ENCODE measurements at regions not wholly inside any gene's neighbourhood (a gene's known extent, or its start where the extent isn't known, plus 50 kb on each side); places are given as distances from the start of the nearest gene placed in this dataset.

- H3K4me3 Mint-ChIP-seq: no peak overlapping the region
- no peaks in the 10 kb centered on the region for H3K36me3 Mint-ChIP-seq (ENCODE audit: insufficient read depth)
- no peak for DNase-seq
- H3K4me1 Mint-ChIP-seq (ENCODE audit: low read depth in 2 of 2): no peaks in the 10 kb centered on the region
- H3K27ac Mint-ChIP-seq: no peak overlapping the region
- ATAC-seq (replicated peaks): no peak
- peaks cover 5 to 8% of the 10 kb centered on the region in 2 donors for H3K9me3 Mint-ChIP-seq
- H3K27me3 Mint-ChIP-seq: no peaks in the 10 kb centered on the region
These were observed 449.7 kb downstream of the TXNL1 start for GRCh38 chr18:56188529-56189275.

GRCh38 chr18:56186319-56186718 lies 452.1 kb downstream of the TXNL1 start:
- Mint-ChIP-seq H3K27me3 (no peaks in the 10 kb centered on the region), H3K4me3 (no peak overlapping the region), H3K36me3 (ENCODE audit: insufficient read depth) (no peaks in the 10 kb centered on the region), H3K4me1 (ENCODE audit: low read depth in 2 of 2) (no peaks in the 10 kb centered on the region), H3K27ac (no peak overlapping the region), H3K9me3 (peaks cover 2 to 5% of the 10 kb centered on the region in 2 donors)
- DNase-seq (no peak), ATAC-seq (replicated peaks) (no peak)

GRCh38 chr18:56185126-56185525 lies 453.3 kb downstream of the TXNL1 start:
- Mint-ChIP-seq H3K4me3 (no peak overlapping the region), H3K9me3 (peaks cover 0 to 5% of the 10 kb centered on the region in 2 donors)
- ATAC-seq (replicated peaks): no peak

GRCh38 chr18:56176751-56177150 lies 461.6 kb downstream of the TXNL1 start:
- ATAC-seq (replicated peaks) (no peak), DNase-seq (no peak)
- H3K4me3 Mint-ChIP-seq: no peak overlapping the region
- H3K4me1 Mint-ChIP-seq (ENCODE audit: low read depth in 2 of 2): no peaks in the 10 kb centered on the region
- no peak overlapping the region for H3K27ac Mint-ChIP-seq
- no peaks in the 10 kb centered on the region for H3K36me3 Mint-ChIP-seq (ENCODE audit: insufficient read depth)
- no peaks in the 10 kb centered on the region for H3K27me3 Mint-ChIP-seq
- H3K9me3 Mint-ChIP-seq: peaks cover 4 to 6% of the 10 kb centered on the region in 2 donors

More at GRCh38 chr18:56185126-56185525, 453.3 kb downstream of the TXNL1 start:
- Mint-ChIP-seq H3K4me1 (ENCODE audit: low read depth in 2 of 2) (no peaks in the 10 kb centered on the region), H3K27me3 (no peaks in the 10 kb centered on the region), H3K36me3 (ENCODE audit: insufficient read depth) (no peaks in the 10 kb centered on the region), H3K27ac (no peak overlapping the region)
- no peak for DNase-seq

GRCh38 chr18:56175330-56176001 lies 462.9 kb downstream of the TXNL1 start:
- H3K27ac Mint-ChIP-seq: no peak overlapping the region
- no peak overlapping the region for H3K4me3 Mint-ChIP-seq
- ATAC-seq (replicated peaks) (no peak), DNase-seq (no peak)
- H3K27me3 Mint-ChIP-seq: no peaks in the 10 kb centered on the region
- no peaks in the 10 kb centered on the region for H3K4me1 Mint-ChIP-seq (ENCODE audit: low read depth in 2 of 2)
- H3K9me3 Mint-ChIP-seq: peaks cover 4 to 6% of the 10 kb centered on the region in 2 donors
- no peaks in the 10 kb centered on the region for H3K36me3 Mint-ChIP-seq (ENCODE audit: insufficient read depth)

GRCh38 chr18:56173542-56174220 lies 464.7 kb downstream of the TXNL1 start:
- Mint-ChIP-seq H3K4me3 (no peak overlapping the region), H3K27me3 (no peaks in the 10 kb centered on the region), H3K27ac (no peak overlapping the region), H3K36me3 (ENCODE audit: insufficient read depth) (no peaks in the 10 kb centered on the region), H3K9me3 (peaks cover 4 to 6% of the 10 kb centered on the region in 2 donors), H3K4me1 (ENCODE audit: low read depth in 2 of 2) (no peaks in the 10 kb centered on the region)
- no peak for ATAC-seq (replicated peaks)
- DNase-seq: no peak

GRCh38 chr18:56172527-56172926 lies 465.9 kb downstream of the TXNL1 start:
- H3K9me3 Mint-ChIP-seq: peaks cover 4 to 6% of the 10 kb centered on the region in 2 donors
- no peaks in the 10 kb centered on the region for H3K36me3 Mint-ChIP-seq (ENCODE audit: insufficient read depth)
- H3K27me3 Mint-ChIP-seq: no peaks in the 10 kb centered on the region
- no peak for ATAC-seq (replicated peaks)
- no peak overlapping the region for H3K4me3 Mint-ChIP-seq
- no peak overlapping the region for H3K27ac Mint-ChIP-seq
- no peaks in the 10 kb centered on the region for H3K4me1 Mint-ChIP-seq (ENCODE audit: low read depth in 2 of 2)
- no peak for DNase-seq

GRCh38 chr18:56171848-56172247 lies 466.5 kb downstream of the TXNL1 start:
- no peaks in the 10 kb centered on the region for H3K36me3 Mint-ChIP-seq (ENCODE audit: insufficient read depth)
- no peaks in the 10 kb centered on the region for H3K4me1 Mint-ChIP-seq (ENCODE audit: low read depth in 2 of 2)
- ATAC-seq (replicated peaks) (no peak), DNase-seq (no peak)
- no peak overlapping the region for H3K4me3 Mint-ChIP-seq
- no peak overlapping the region for H3K27ac Mint-ChIP-seq
- peaks cover 2 to 6% of the 10 kb centered on the region in 2 donors for H3K9me3 Mint-ChIP-seq
- no peaks in the 10 kb centered on the region for H3K27me3 Mint-ChIP-seq

GRCh38 chr18:56168049-56168781 lies 470.2 kb downstream of the TXNL1 start:
- Mint-ChIP-seq H3K4me1 (ENCODE audit: low read depth in 2 of 2) (no peaks in the 10 kb centered on the region), H3K27ac (no peak overlapping the region), H3K27me3 (no peaks in the 10 kb centered on the region), H3K9me3 (no peaks in the 10 kb centered on the region), H3K36me3 (ENCODE audit: insufficient read depth) (no peaks in the 10 kb centered on the region), H3K4me3 (no peak overlapping the region)
- ATAC-seq (replicated peaks) (no peak), DNase-seq (no peak)

- Mint-ChIP-seq H3K4me3 (no peak overlapping the region), H3K27ac (no peak overlapping the region), H3K36me3 (ENCODE audit: insufficient read depth) (no peaks in the 10 kb centered on the region), H3K27me3 (no peaks in the 10 kb centered on the region), H3K4me1 (ENCODE audit: low read depth in 2 of 2) (no peaks in the 10 kb centered on the region), H3K9me3 (no peaks in the 10 kb centered on the region)
- ATAC-seq (replicated peaks): no peak
- no peak for DNase-seq
These were observed 471.0 kb downstream of the TXNL1 start for GRCh38 chr18:56167366-56167765.

- Mint-ChIP-seq H3K36me3 (ENCODE audit: insufficient read depth) (no peaks in the 10 kb centered on the region), H3K4me3 (no peak overlapping the region), H3K27ac (no peak overlapping the region), H3K27me3 (no peaks in the 10 kb centered on the region), H3K4me1 (ENCODE audit: low read depth in 2 of 2) (no peaks in the 10 kb centered on the region), H3K9me3 (no peaks in the 10 kb centered on the region)
- ATAC-seq (replicated peaks) (no peak), DNase-seq (no peak)
These were observed 471.5 kb downstream of the TXNL1 start for GRCh38 chr18:56166914-56167313.

GRCh38 chr18:56165601-56166355 lies 472.6 kb downstream of the TXNL1 start:
- no peaks in the 10 kb centered on the region for H3K9me3 Mint-ChIP-seq
- H3K36me3 Mint-ChIP-seq (ENCODE audit: insufficient read depth): no peaks in the 10 kb centered on the region
- DNase-seq (no peak), ATAC-seq (replicated peaks) (no peak)
- no peak overlapping the region for H3K27ac Mint-ChIP-seq
- no peaks in the 10 kb centered on the region for H3K27me3 Mint-ChIP-seq
- no peaks in the 10 kb centered on the region for H3K4me1 Mint-ChIP-seq (ENCODE audit: low read depth in 2 of 2)
- H3K4me3 Mint-ChIP-seq: no peak overlapping the region
